ENCODE measurements at regions not wholly inside any gene's neighbourhood (a gene's known extent, or its start where the extent isn't known, plus 50 kb on each side); places are given as distances from the start of the nearest gene placed in this dataset.

GRCh38 chr5:61689153-61689846 is 357.2 kb downstream of the ZSWIM6 start:
- no peak for DNase-seq

DNA sequence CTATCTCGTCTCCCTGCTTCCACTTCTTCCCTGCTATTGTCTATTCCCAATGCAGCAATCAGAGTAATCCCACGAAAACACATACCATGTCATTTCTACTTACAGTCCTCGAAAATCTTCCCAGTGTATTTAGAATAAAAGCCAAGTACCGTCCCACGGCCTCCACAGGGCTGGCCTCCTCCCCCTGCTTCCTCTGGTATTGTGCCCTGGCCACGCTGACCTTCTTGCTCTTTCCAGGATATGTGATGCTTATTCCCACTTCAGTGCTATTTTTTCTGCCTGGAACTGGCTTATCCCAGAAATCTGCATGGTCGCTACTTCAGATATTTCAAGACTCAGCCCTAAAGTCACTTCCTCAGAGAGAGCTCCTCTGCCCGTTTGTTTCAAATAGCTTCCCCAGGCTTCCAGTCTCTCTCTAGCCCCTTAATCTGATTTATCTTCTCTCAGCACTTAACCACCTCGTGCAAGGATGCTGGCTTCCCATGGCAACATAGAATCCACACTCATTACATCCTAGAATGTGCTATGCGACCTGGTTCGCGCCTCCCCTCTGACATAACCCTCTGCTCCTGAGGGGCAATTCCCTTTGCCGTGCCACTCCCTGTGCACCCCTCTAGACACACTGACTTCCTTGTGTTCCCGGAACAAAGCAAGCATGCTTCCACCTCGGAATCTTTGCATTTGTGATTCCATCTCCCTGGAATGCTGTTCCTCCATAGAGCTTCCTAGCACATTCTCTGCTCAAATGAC is 365.9 kb downstream of the ZSWIM6 start:
- no peak for DNase-seq

- no peak for DNase-seq
Observed at GRCh38 chr5:61701877-61702602, 370.0 kb downstream of the ZSWIM6 start.

GRCh38 chr5:61702784-61703183 is 370.7 kb downstream of the ZSWIM6 start:
- no peak for DNase-seq

GRCh38 chr5:61704289-61704688 is 372.2 kb downstream of the ZSWIM6 start:
- no peak for DNase-seq

GRCh38 chr5:61706751-61707150 is 374.7 kb downstream of the ZSWIM6 start:
- no peak for DNase-seq

GRCh38 chr5:61719124-61719523 is 387.1 kb downstream of the ZSWIM6 start:
- DNase-seq, result no peak

DNA sequence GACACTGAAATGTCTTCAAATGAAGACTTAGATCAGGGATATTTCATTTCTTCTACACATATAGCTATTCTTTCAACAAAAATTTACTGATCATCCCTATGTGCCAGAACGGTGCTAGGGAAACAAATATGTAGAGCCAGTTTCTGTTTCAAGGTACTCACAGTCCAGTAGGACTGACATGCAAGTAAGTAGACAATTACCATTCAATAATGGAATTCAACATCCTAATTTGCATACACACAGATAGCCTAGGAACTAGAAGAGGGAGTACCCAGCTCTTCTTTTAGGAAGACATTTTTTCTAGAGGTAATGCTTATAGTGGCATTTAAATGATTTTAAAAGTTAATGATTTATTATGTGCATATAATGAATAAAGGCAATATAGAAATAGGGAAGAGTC is 388.8 kb downstream of the ZSWIM6 start:
- no peak for DNase-seq

- DNase-seq, result no peak
Observed at GRCh38 chr5:61724102-61724501, 392.0 kb downstream of the ZSWIM6 start.

- DNase-seq, result no peak
Observed at GRCh38 chr5:61728287-61728686, 396.2 kb downstream of the ZSWIM6 start.

GRCh38 chr5:61730866-61731265 is 398.8 kb downstream of the ZSWIM6 start:
- DNase-seq, result no peak

- DNase-seq, result no peak
Observed at GRCh38 chr5:61731267-61731945, 399.3 kb downstream of the ZSWIM6 start.

- DNase-seq, result no peak
Observed at GRCh38 chr5:61731946-61732314, 399.9 kb downstream of the ZSWIM6 start.

- no peak for DNase-seq
Observed at GRCh38 chr5:61732369-61732768, 400.3 kb downstream of the ZSWIM6 start.

- DNase-seq, result no peak
Observed at GRCh38 chr5:61732796-61733195, 400.7 kb downstream of the ZSWIM6 start.

DNA sequence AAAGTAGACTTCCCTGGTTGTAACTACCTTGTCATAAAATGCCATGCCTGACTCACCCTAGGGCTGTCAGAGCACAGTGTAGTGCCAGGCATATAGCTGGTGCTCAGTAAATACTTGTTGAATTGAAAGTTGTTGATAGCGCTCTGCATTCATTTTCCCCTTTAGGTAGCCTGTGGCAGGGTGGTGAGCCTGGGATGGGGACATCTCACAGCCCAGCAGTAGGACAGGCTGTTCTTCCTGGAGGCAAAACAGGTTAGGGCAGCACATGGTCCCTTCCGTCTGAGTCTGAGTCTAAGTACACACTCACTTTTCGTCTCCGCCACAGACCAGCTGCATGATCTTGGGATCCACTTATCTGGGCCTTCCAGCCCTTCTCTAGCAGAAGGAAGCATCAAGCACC is 401.9 kb downstream of the ZSWIM6 start:
- no peak for DNase-seq

- DNase-seq, result no peak
Observed at GRCh38 chr5:61734966-61735365, 402.9 kb downstream of the ZSWIM6 start.

DNA sequence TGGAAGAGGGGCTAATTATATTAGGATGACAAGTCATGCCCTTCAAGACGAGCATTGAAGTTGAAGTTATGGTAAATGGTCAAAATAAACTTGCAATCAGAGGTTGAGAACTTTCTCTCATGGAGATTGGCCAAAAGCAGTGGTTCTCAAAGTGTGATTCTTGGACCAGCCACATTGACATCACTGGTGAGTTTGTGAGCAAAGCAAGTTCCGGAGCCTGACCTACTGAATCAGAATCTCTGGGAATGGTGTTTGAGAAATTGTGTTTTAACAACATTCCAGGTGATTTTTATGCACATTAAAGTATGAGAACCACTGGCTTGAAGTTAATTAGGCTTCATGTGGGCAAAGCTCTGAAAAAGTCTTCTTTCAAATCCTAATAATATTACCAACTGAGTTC is 403.5 kb downstream of the ZSWIM6 start:
- DNase-seq, result no peak

DNA sequence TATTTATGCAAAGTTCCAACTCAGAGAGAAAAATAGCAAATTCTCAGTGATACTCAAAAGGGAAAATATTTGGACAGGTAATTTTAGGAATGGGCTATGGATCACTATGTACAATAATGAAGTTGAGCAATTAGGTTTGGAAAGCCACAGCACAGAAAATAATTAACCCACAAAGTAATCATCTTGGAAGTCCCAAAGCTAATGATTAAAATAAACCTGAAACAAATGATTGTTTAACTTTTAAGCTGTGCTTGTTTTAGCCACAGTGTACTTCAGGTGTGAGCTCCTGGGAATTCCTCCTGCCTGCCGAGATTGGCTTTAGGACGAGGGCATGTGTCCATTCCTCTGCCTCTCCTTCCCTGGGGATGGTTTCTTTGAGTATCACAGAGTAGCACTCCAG is 403.9 kb downstream of the ZSWIM6 start:
- no peak for DNase-seq

- no peak for DNase-seq
Observed at GRCh38 chr5:61737301-61737963, 405.4 kb downstream of the ZSWIM6 start.

DNA sequence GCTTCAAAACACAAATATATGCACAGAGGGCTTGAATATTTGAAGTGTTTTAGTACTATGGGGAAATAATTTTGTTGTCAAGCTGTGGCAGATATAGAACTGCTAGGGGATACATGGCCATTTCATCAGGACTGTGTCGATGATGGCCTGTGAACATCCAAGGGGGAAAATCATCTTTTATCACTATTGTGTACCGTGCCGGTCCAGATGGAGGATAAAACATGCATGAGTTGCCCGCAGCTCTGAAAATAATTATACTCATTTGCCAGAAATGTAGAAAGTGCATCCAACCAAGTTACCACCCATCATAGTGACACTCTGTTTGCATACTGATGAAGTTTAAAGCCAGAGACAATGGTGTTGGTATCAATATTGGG is 405.9 kb downstream of the ZSWIM6 start:
- no peak for DNase-seq

DNA sequence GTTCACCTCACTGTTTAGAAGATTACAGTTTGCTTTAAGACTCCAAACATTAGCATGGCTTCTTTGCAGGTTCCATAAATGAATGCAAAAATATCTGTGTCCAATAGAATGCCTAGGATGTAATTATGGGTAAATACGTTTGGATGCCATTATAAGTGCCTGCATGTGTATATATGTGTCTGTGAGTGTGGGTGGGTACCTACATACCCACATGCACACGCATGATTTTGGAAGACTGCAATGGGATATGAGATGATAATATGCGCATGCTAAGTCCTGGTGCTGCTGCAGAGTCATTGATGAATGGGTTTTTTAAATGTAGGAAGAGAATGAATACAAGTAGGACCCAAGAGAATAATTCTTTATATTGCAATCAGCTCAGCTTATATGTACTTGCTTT is 406.4 kb downstream of the ZSWIM6 start:
- DNase-seq, result no peak

All from stimulated activated naive CD4-positive, alpha-beta T cell (primary cell).